Kidney epithelial cell (primary cell): ENCODE measurements at regions not wholly inside any gene's neighbourhood (a gene's known extent, or its start where the extent isn't known, plus 50 kb on each side); places are given as distances from the start of the nearest gene placed in this dataset.

Experiments
- DNase-seq: peaks from one replicate; pipeline ENCODE4 v3.0.0-alpha.2; 2010; ENCODE audit warnings: low read depth
- H3K27me3 ChIP-seq: 2 replicates; pipeline ENCODE4 v1.6.0; 2011; ENCODE audit warnings: low read length; ENCODE audit not compliant: control insufficient read depth, insufficient read depth
- H3K36me3 ChIP-seq: 2 replicates; pipeline ENCODE4 v1.5.1; 2011; ENCODE audit warnings: low read length; ENCODE audit not compliant: control insufficient read depth, insufficient read depth
- H3K4me3 ChIP-seq: 2 replicates; pipeline ENCODE4 v1.5.1; 2011; ENCODE audit warnings: low read depth, mild to moderate bottlenecking, control low read depth, low read length
- CTCF ChIP-seq: IDR thresholded peaks from 2 replicates; pipeline ENCODE4 v1.5.1; 2011; ENCODE audit warnings: mild to moderate bottlenecking, moderate library complexity, low read length, control low read depth, inconsistent platforms; ENCODE audit not compliant: insufficient read depth, poor library complexity, severe bottlenecking

DNA sequence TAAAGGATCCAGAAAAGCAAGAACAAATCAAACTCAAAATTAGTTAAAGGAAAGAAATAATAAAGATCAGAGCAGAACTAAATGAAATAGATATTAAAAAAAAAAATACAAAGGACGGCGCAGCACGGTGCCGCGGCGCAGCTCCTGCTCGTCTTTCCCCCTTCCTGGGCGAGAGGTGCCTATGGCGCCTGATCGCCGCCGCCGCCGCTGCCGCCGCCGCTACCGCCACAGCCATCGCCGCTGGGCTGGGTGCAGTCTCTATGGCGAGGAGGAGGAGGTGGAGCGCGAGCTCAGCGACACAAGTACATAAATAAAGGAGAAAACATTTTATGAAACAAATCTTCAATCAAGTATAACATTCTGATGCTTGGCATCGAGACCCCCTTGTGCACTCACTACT, 77.6 kb upstream of the VANGL1 start:
- DNase-seq: no peak
- Histone ChIP-seq H3K36me3 (no peaks in the 10 kb centered on the region), H3K4me3 (peak overlapping the region; percentile 20), H3K27me3 (no peaks in the 10 kb centered on the region)
- no peak for TF ChIP-seq CTCF

GRCh38 chr1:115560027-115560426, 81.7 kb upstream of the VANGL1 start:
- no peak for TF ChIP-seq CTCF
- Histone ChIP-seq H3K27me3 (no peaks in the 10 kb centered on the region), H3K36me3 (no peaks in the 10 kb centered on the region), H3K4me3 (no peak overlapping the region)
- DNase-seq: no peak

- no peaks in the 10 kb centered on the region for H3K27me3 ChIP-seq
- no peak for DNase-seq
- H3K36me3 ChIP-seq: no peaks in the 10 kb centered on the region
- TF ChIP-seq CTCF: no peak
- H3K4me3 ChIP-seq: no peak overlapping the region
Measured at GRCh38 chr1:115558275-115558674, 83.5 kb upstream of the VANGL1 start.

DNA sequence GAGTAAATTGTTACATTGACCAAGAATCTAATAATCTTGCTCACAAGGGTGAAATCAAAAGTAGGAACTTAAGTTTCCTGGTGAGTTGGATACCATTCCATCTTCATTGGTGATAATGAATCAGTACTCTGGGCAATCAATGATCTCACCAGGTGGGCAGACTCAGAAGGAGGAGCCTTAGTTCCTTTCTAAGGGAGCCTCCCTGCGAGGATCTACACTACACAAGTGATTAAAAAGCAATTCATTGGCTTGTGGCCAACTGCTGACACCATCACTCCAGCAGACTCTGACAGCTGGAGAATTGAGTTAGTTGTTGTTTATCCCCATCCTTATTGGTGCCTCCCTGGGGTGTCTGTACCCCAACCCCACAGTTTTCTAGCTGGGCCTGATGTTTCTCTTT, 84.1 kb upstream of the VANGL1 start:
- DNase-seq: no peak
- no peak for TF ChIP-seq CTCF
- H3K36me3 ChIP-seq: no peaks in the 10 kb centered on the region
- no peak overlapping the region for H3K4me3 ChIP-seq
- no peaks in the 10 kb centered on the region for H3K27me3 ChIP-seq

GRCh38 chr1:115556236-115556635, 85.5 kb upstream of the VANGL1 start:
- Histone ChIP-seq H3K27me3 (no peaks in the 10 kb centered on the region), H3K4me3 (no peak overlapping the region), H3K36me3 (no peaks in the 10 kb centered on the region)
- no peak for TF ChIP-seq CTCF
- DNase-seq: no peak

DNA sequence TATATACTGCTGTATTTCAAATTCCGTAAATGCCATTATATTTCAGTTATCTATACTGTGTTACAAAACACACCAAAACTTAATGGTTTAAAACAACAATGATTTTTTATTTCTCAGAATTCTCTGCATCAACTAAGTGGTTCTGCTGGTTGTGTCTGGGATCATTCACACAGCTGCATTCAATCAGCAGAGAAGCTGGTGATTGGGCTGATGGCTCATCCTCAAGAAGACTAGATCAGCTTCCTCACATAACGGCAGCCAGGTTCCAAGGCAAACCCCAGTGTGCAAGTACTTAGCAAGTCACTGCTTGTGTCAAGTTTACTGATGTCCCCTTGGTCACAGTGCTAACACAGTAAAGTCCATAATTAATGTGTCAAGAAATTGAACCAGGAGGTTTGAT, 86.3 kb upstream of the VANGL1 start:
- TF ChIP-seq CTCF: no peak
- no peak overlapping the region for H3K4me3 ChIP-seq
- H3K27me3 ChIP-seq: no peaks in the 10 kb centered on the region
- no peaks in the 10 kb centered on the region for H3K36me3 ChIP-seq
- DNase-seq: no peak
